Upper lobe of right lung (tissue), 1 donor: ENCODE measurements at regions not wholly inside any gene's neighbourhood (a gene's known extent, or its start where the extent isn't known, plus 50 kb on each side); places are given as distances from the start of the nearest gene placed in this dataset.

Experiments used
- ATAC-seq: fragments of 200-7000 bp; cut with Tn5 transposase; one replicate; pipeline ENCODE4 v1.9.1; 2020; ENCODE audit warnings: mild to moderate bottlenecking, moderate library complexity
- DNase-seq: peaks from one replicate; pipeline ENCODE4 v3.0.0-alpha.2; 2020
- H3K27ac ChIP-seq: fragments of 200-600 bp; one replicate; pipeline ENCODE4 v1.8.0; 2022
- H3K27me3 ChIP-seq: fragments of 200-600 bp; one replicate; pipeline ENCODE4 v1.8.0; 2022; ENCODE audit warnings: mild to moderate bottlenecking
- H3K36me3 ChIP-seq: fragments of 200-600 bp; one replicate; pipeline ENCODE4 v1.8.0; 2022
- H3K4me1 ChIP-seq: fragments of 200-600 bp; one replicate; pipeline ENCODE4 v1.8.0; 2022
- H3K4me3 ChIP-seq: fragments of 200-600 bp; one replicate; pipeline ENCODE4 v1.8.0; 2022; ENCODE audit warnings: mild to moderate bottlenecking
- H3K9me3 ChIP-seq: fragments of 200-600 bp; one replicate; pipeline ENCODE4 v1.8.0; 2022
- CTCF ChIP-seq: fragments of 200-600 bp; IDR thresholded peaks from one replicate; pipeline ENCODE4 v1.8.0; 2022; ENCODE audit warnings: antibody characterized with exemption
- intact Hi-C: fragments of 100-400 bp; cut with DNase I; formaldehyde crosslinking; loops from one replicate; pipeline ENCODE4 v1.11.0; 2022
- donor health status: DM: no; HTN: yes; CAD: no; lungs with severe emphysema.

GRCh38 chr2:217539126-217539525 lies 463.7 kb downstream of the TNS1 start:
- TF ChIP-seq CTCF, result no peak
- intact Hi-C loops, result no loop called here
- Histone ChIP-seq H3K4me1 (no peaks in the 10 kb centered on the region), H3K4me3 (no peak overlapping the region), H3K9me3 (no peaks in the 10 kb centered on the region), H3K36me3 (no peaks in the 10 kb centered on the region), H3K27me3 (no peaks in the 10 kb centered on the region), H3K27ac (no peak overlapping the region)
- ATAC-seq (no peak), DNase-seq (no peak)

GRCh38 chr2:217538719-217539118 lies 464.1 kb downstream of the TNS1 start:
- H3K36me3 ChIP-seq, result no peaks in the 10 kb centered on the region
- intact Hi-C loops, result no loop called here
- ATAC-seq (peak; percentile 82), DNase-seq (no peak)
- no peaks in the 10 kb centered on the region for H3K4me1 ChIP-seq
- H3K4me3 ChIP-seq, result no peak overlapping the region
- H3K9me3 ChIP-seq, result no peaks in the 10 kb centered on the region
- H3K27me3 ChIP-seq, result no peaks in the 10 kb centered on the region
- H3K27ac ChIP-seq, result no peak overlapping the region
- TF ChIP-seq CTCF, result no peak

- no peak for DNase-seq
- intact Hi-C loops, result no loop called here
These were observed 466.7 kb downstream of the TNS1 start for GRCh38 chr2:217535957-217536708.

GRCh38 chr2:217530392-217531090 lies 472.3 kb downstream of the TNS1 start:
- Histone ChIP-seq H3K4me3 (no peak overlapping the region), H3K27ac (no peak overlapping the region), H3K9me3 (no peaks in the 10 kb centered on the region), H3K27me3 (no peaks in the 10 kb centered on the region), H3K36me3 (no peaks in the 10 kb centered on the region), H3K4me1 (no peaks in the 10 kb centered on the region)
- intact Hi-C loops, result no loop called here
- no peak for DNase-seq
- no peak for ATAC-seq
- TF ChIP-seq CTCF, result no peak

More at GRCh38 chr2:217535957-217536708, 466.7 kb downstream of the TNS1 start:
- TF ChIP-seq CTCF, result no peak
- no peak for ATAC-seq
- Histone ChIP-seq H3K36me3 (no peaks in the 10 kb centered on the region), H3K27ac (no peak overlapping the region), H3K27me3 (no peaks in the 10 kb centered on the region), H3K4me1 (no peaks in the 10 kb centered on the region), H3K9me3 (no peaks in the 10 kb centered on the region), H3K4me3 (no peak overlapping the region)

GRCh38 chr2:217529271-217529670 lies 473.5 kb downstream of the TNS1 start:
- Histone ChIP-seq H3K36me3 (no peaks in the 10 kb centered on the region), H3K27ac (no peak overlapping the region), H3K4me3 (no peak overlapping the region), H3K4me1 (no peaks in the 10 kb centered on the region), H3K9me3 (no peaks in the 10 kb centered on the region), H3K27me3 (no peaks in the 10 kb centered on the region)
- no peak for ATAC-seq
- no peak for TF ChIP-seq CTCF
- intact Hi-C loops, result no loop called here
- no peak for DNase-seq
